IPS DF 6.9 (cell line): ENCODE measurements at regions not wholly inside any gene's neighbourhood (a gene's known extent, or its start where the extent isn't known, plus 50 kb on each side); places are given as distances from the start of the nearest gene placed in this dataset.

Source experiments
- DNase-seq: peaks from one replicate; pipeline ENCODE4 v3.0.0-alpha.2; 2013; ENCODE audit warnings: low read depth, low spot score
- H3K27ac ChIP-seq: one replicate; pipeline ENCODE4 v1.5.1; 2013; ENCODE audit warnings: low read length, control low read depth
- H3K27me3 ChIP-seq: 2 replicates; pipeline ENCODE4 v1.6.1; 2013; ENCODE audit warnings: mild to moderate bottlenecking, low read length; ENCODE audit not compliant: control insufficient read depth, insufficient read depth
- H3K36me3 ChIP-seq: 2 replicates; pipeline ENCODE4 v1.6.1; 2013; ENCODE audit warnings: low read length; ENCODE audit not compliant: control insufficient read depth, insufficient read depth
- H3K4me1 ChIP-seq: 2 replicates; pipeline ENCODE4 v1.6.1; 2013; ENCODE audit warnings: low read length; ENCODE audit not compliant: control insufficient read depth, insufficient read depth
- H3K4me3 ChIP-seq: 2 replicates; pipeline ENCODE4 v1.5.1; 2013; ENCODE audit warnings: mild to moderate bottlenecking, low read length
- H3K9me3 ChIP-seq: 2 replicates; pipeline ENCODE4 v1.6.1; 2013; ENCODE audit warnings: low read length, inconsistent platforms; ENCODE audit not compliant: control insufficient read depth, insufficient read depth
- WGBS: extraction: QIAGEN DNeasy Blood & Tissue Kit; methylation state at CpG from one replicate; pipeline ENCODE4 v1.1.7; 2013; ENCODE audit warnings: mixed read lengths, missing lambda C conversion rate; ENCODE audit not compliant: insufficient read length, insufficient coverage; 5-methylcytosine and 5-hydroxymethylcytosine counted together

DNA sequence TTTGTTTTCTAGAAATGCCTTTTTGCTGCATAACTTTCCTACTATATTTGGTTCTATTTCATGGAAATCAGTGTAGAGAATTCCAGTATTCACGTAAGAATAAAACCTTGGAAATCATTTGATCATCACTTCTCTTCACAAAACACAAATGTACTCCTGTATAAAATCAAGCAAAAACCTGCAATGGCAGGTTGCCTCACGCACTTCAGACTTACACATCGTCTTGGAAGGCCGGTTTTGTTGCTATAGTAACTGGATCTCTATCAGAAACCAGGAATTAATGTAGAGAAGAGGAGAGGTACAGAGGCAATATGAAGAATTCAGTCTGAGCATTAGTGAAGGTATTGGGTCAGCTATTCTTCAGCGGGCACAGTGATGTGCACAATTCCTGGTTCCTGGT lies 370.7 kb upstream of the CYRIA start:
- H3K4me3 ChIP-seq = no peak overlapping the region
- H3K9me3 ChIP-seq = no peaks in the 10 kb centered on the region
- DNase-seq = no peak
- H3K27me3 ChIP-seq = no peaks in the 10 kb centered on the region
- H3K36me3 ChIP-seq = no peaks in the 10 kb centered on the region
- no CpG with 5 or more reads among the region's 5 CpGs for WGBS
- H3K4me1 ChIP-seq = no peaks in the 10 kb centered on the region
- no peak overlapping the region for H3K27ac ChIP-seq

DNA sequence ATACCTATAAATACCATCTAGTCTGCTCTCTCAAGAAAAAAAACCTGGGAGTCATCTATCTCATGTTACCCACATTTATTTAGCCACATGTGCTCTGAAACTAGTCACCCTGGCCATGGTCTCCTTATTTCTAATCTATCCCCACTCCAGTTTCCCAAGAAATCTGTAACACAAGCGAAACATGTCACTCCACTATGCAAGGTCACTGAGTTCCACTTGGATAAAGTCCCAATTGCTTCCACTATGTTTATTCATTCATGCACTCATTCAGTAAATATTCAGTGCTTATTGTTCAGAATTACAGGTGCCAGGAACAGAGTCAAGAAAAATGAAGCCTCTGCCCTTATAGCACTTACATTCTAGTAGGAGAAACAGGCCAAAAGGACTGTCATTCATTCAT lies 369.4 kb upstream of the CYRIA start:
- H3K27ac ChIP-seq = no peak overlapping the region
- WGBS = no CpG with 5 or more reads among the region's 1 CpG
- no peaks in the 10 kb centered on the region for H3K4me1 ChIP-seq
- no peaks in the 10 kb centered on the region for H3K9me3 ChIP-seq
- no peak overlapping the region for H3K4me3 ChIP-seq
- H3K27me3 ChIP-seq = no peaks in the 10 kb centered on the region
- no peaks in the 10 kb centered on the region for H3K36me3 ChIP-seq
- DNase-seq = no peak

DNA sequence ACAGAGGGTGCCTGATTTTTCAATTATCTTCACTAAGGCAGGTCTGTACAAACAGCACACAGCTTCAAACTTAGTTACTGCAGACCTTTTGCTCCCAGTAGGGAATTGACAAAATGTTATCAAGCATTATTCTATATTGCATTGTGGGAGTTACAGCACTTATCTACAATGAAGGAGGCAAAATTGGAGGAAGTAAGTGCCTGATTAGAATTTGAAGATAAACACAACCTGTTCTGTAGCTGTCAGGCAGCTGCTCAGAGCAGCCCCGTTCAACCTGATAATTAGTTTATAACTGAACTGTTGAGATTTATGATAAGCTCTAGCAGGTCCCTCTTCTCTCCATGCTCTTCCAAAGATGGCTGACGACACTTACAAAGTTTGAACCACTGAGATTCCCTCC lies 364.4 kb upstream of the CYRIA start:
- WGBS = no CpG with 5 or more reads among the region's 2 CpGs
- Histone ChIP-seq H3K36me3 (no peaks in the 10 kb centered on the region), H3K27me3 (no peaks in the 10 kb centered on the region), H3K4me3 (no peak overlapping the region), H3K27ac (no peak overlapping the region), H3K9me3 (no peaks in the 10 kb centered on the region), H3K4me1 (no peaks in the 10 kb centered on the region)
- DNase-seq = no peak

DNA sequence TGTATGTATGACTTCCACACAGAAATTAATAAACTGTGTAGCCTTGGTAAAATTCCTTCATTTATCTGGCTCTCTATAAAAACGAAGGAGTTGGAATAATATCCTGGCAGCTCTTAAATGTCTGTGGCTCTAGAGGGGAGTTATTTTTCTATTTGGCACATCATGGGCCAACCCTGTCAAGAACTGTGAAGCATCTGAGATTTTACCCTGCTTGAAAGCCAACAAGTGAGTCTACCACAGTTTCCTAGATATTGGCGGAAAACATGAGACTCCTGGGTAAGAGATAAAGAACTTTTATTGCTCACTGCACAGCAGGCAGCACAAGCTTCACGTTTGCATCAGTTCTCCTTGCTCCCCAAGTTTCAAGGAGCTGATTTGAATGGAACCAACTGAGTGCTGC lies 346.7 kb upstream of the CYRIA start:
- Histone ChIP-seq H3K27ac (no peak overlapping the region), H3K4me1 (no peaks in the 10 kb centered on the region), H3K27me3 (no peaks in the 10 kb centered on the region), H3K36me3 (no peaks in the 10 kb centered on the region), H3K9me3 (no peaks in the 10 kb centered on the region), H3K4me3 (no peak overlapping the region)
- no peak for DNase-seq
- no CpG with 5 or more reads among the region's 3 CpGs for WGBS

DNA sequence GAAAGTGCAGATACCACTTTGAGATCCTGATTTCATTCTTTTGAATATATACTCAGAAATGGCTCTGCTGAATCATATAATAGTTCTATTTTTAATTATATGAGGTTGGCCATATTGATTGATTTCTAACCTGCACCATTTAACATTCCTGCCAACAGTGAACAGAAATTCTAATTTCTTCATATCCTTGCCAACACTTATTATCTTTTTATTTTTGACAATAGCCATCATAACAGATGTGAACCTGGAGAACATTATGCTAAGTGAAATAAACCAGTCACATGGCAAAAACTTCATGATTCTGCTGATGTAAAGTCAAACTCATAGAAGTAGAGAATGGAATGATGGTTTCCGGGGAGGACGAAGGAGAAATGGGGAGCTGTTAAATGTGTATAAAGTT lies 344.5 kb upstream of the CYRIA start:
- Histone ChIP-seq H3K36me3 (no peaks in the 10 kb centered on the region), H3K27ac (no peak overlapping the region), H3K4me1 (no peaks in the 10 kb centered on the region), H3K27me3 (no peaks in the 10 kb centered on the region), H3K4me3 (no peak overlapping the region), H3K9me3 (no peaks in the 10 kb centered on the region)
- DNase-seq = no peak
- WGBS = no CpG with 5 or more reads among the region's 2 CpGs

DNA sequence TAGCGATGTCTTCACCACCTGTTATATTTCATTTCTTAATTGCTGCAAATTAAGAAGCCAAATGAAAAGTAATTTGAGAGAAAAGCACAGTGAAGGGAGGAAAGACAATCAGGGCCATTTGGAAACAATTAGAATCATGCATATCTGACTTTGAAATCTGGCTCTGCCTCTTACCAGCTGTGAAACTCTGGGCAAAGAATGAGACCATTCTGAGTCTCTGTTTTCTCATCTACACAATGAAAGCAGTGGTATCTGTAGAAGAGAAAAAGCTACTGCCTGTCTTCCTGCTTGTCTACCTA lies 334.5 kb upstream of the CYRIA start:
- H3K4me1 ChIP-seq = peaks cover 1% of the 10 kb centered on the region; the same call in 1 of the 2 replicates
- no peak overlapping the region for H3K27ac ChIP-seq
- WGBS = no CpG with 5 or more reads among the region's 1 CpG
- H3K9me3 ChIP-seq = no peaks in the 10 kb centered on the region
- no peaks in the 10 kb centered on the region for H3K27me3 ChIP-seq
- H3K36me3 ChIP-seq = no peaks in the 10 kb centered on the region
- no peak for DNase-seq
- no peak overlapping the region for H3K4me3 ChIP-seq

DNA sequence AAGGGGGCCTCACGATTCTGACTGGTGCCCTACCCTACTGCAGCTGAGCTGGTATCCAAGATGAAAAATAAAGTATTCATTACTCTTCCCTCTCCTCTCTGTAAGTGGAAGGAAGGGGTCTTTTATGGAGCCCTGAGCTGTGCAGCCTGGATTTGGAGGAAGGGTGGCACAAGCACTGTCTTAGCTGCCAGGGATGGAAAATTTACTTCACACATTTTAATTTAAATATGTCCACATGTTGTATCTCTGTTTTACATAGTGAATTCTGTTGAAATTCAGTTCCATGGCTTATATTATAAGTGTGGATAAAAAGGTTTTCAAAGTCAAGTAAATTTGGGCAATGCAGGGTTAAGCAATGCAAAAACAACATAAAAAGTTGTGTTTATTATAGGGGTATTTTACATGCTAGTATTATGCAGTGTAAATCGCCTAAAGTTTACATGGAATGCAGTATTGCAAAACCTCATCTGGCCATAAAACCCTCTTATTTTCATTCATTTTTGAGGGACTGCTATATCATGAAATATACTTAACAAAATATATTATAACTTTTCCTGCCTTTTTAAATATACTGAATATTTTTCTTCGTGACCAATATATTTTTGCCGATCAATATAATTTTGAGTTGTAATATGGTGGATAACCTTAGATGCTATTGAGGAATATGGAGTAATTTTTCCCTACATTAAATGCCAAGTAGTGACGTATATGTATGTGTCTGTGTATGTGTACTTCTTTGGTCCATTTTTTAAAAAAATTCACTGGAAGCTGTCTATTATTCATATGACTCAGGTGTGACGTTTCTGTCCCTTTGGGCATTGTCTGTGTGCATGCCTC lies 333.9 kb upstream of the CYRIA start:
- DNase-seq = no peak
- WGBS = no CpG with 5 or more reads among the region's 6 CpGs

DNA sequence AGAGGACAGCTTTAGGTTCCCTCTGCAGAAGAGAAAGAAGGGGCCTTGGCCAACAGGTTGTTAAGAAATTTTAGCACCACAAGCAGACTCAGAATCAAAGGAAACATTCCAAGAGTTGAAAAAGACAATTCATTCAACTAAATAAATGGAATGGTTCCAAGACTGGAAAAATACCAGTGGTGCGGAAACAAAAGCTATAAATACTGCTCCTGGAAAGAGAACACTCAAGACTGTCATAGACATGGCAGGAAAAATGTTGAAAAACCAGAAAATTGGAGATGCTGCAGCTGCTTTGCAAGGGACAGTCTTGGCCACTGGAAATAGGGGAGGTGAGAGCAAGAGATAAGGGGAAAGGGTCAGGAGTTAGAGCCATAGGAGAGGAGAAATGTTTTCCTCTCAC lies 312.7 kb upstream of the CYRIA start:
- Histone ChIP-seq H3K36me3 (no peaks in the 10 kb centered on the region), H3K4me3 (no peak overlapping the region), H3K27me3 (no peaks in the 10 kb centered on the region), H3K27ac (no peak overlapping the region), H3K9me3 (no peaks in the 10 kb centered on the region), H3K4me1 (no peaks in the 10 kb centered on the region)
- no peak for DNase-seq
- no CpG with 5 or more reads among the region's 1 CpG for WGBS

More for the DNA sequence above, 333.9 kb upstream of the CYRIA start:
- Histone ChIP-seq H3K9me3 (no peaks in the 10 kb centered on the region), H3K4me3 (no peak overlapping the region), H3K27me3 (no peaks in the 10 kb centered on the region), H3K36me3 (no peaks in the 10 kb centered on the region), H3K4me1 (peaks cover 1% of the 10 kb centered on the region; the same call in 1 of the 2 replicates), H3K27ac (no peak overlapping the region)

DNA sequence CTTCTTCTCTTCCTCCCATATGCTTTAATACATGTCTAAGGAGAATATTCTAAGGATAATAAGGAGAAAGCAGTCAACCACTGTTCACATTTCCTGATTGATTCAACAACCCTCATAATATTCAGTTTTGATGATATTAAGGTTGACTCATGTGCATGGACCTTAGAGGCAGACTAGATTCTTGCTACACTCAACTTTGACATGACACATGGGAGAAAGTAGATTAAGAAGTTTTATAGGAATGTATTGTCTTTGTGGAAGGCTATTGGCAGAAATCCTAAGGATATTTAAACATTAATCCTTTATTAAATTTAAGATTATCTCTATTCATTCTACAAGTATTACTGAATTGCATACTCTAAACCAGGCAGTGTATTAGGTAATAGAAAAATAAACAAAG lies 309.1 kb upstream of the CYRIA start:
- Histone ChIP-seq H3K4me1 (no peaks in the 10 kb centered on the region), H3K27me3 (no peaks in the 10 kb centered on the region), H3K36me3 (no peaks in the 10 kb centered on the region), H3K9me3 (no peaks in the 10 kb centered on the region), H3K27ac (no peak overlapping the region), H3K4me3 (no peak overlapping the region)
- DNase-seq = no peak

DNA sequence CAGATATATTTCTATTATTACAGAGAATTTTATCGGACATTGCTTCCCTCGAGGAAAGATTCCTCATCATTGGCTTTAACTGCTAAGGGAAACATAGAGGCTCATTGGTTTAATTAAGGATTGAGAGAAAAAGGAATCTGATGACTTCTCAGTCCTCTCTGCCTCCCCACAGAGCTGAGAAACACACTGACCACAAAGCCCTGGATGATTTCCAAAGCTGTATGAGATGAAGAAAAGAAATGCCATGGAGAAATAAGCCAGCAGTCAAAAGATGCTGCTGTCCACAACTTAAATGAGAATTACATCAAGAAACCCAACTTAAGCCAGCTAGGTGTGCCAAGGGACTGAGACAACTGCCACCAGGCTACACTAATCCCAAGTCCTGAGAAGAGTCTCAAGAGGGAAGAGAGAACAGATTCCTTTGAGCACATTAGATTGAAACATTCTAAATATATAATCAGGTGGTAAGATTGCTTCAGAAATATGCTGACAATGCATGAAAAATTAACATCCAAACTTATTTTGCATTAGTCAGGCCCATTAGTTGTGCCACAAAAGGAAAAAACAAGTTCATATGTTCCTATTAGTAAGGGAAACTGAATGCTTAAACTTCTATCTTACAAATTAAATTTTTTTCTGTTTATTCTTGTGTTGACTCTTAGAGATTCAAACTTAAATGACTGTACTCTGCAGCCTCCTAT lies 308.1 kb upstream of the CYRIA start:
- H3K4me3 ChIP-seq = no peak overlapping the region
- DNase-seq = no peak
- H3K36me3 ChIP-seq = no peaks in the 10 kb centered on the region
- no peaks in the 10 kb centered on the region for H3K27me3 ChIP-seq
- no CpG with 5 or more reads among the region's 2 CpGs for WGBS
- no peak overlapping the region for H3K27ac ChIP-seq
- no peaks in the 10 kb centered on the region for H3K4me1 ChIP-seq
- H3K9me3 ChIP-seq = no peaks in the 10 kb centered on the region

DNA sequence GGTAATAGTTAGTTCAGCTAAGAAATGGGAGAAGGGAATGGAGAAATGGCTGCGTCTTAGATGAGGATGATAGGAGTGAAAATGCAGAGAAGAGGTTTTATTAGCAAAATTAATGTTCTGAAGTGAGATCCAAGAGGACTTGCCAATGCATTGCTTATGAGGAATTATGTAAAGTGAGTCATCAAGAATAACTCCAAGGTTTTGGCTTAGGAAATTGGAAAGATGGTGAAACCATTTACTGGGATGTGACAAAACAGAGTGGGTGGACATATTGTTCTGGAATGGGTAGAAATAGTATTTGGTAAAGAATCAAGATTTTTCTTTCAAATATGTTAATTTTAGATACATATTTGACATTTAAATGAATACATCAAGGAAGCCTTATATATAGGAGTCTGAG lies 306.6 kb upstream of the CYRIA start:
- no peak overlapping the region for H3K27ac ChIP-seq
- H3K36me3 ChIP-seq = no peaks in the 10 kb centered on the region
- H3K9me3 ChIP-seq = no peaks in the 10 kb centered on the region
- no peaks in the 10 kb centered on the region for H3K27me3 ChIP-seq
- H3K4me3 ChIP-seq = no peak overlapping the region
- H3K4me1 ChIP-seq = no peaks in the 10 kb centered on the region
- no peak for DNase-seq
- WGBS = no CpG with 5 or more reads among the region's 1 CpG
